Gastroesophageal sphincter (tissue), 3 donors: ENCODE measurements at regions not wholly inside any gene's neighbourhood (a gene's known extent, or its start where the extent isn't known, plus 50 kb on each side); places are given as distances from the start of the nearest gene placed in this dataset.

ENCODE experiments used
- POLR2A ChIP-seq, 2 donors: fragments of 450-650 bp; IDR thresholded peaks; one replicate each; pipeline ENCODE4 v1.6.1; 2017; ENCODE audit warnings: antibody characterized with exemption in 2 of 2, mild to moderate bottlenecking in 2 of 2, moderate library complexity in 1 of 2
- TF ChIP-seq, protein P1 (sequence below), 4 experiments: fragments of 200-600 bp in 2 of 4; fragments of 450-650 bp in 2 of 4; sonication (generic) in 1 of 4; IDR thresholded peaks; one replicate each; pipeline ENCODE4 v1.5.1; 2017 to 2019; ENCODE audit warnings: antibody characterized with exemption in 4 of 4, mild to moderate bottlenecking in 2 of 4, moderate library complexity in 2 of 4

DNA sequence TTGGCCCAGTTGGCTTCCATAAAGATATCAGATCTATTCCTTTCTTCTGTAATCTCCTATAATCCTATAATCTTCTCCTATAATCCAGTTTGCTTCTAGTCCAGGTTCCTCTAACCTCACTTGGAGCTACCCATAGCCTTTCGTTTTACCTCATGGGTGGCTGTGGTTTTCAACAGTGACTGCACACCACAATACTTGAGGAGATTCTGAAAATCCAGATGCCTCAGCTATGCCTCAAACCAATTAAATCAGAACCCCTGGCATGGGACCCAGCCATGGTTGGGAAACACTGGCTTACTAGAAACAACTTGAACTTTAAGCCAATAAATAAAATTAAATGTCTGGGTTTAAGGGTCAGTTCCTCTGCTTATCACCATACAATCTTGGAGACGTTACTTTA lies 86.1 kb upstream of the NTRK3 start:
- TF ChIP-seq, protein P1, sequence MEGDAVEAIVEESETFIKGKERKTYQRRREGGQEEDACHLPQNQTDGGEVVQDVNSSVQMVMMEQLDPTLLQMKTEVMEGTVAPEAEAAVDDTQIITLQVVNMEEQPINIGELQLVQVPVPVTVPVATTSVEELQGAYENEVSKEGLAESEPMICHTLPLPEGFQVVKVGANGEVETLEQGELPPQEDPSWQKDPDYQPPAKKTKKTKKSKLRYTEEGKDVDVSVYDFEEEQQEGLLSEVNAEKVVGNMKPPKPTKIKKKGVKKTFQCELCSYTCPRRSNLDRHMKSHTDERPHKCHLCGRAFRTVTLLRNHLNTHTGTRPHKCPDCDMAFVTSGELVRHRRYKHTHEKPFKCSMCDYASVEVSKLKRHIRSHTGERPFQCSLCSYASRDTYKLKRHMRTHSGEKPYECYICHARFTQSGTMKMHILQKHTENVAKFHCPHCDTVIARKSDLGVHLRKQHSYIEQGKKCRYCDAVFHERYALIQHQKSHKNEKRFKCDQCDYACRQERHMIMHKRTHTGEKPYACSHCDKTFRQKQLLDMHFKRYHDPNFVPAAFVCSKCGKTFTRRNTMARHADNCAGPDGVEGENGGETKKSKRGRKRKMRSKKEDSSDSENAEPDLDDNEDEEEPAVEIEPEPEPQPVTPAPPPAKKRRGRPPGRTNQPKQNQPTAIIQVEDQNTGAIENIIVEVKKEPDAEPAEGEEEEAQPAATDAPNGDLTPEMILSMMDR (IDR thresholded peaks at IDR 0.05): no peak
- TF ChIP-seq POLR2A (IDR thresholded peaks at IDR 0.05): no peak
